NCI-H2196 (cell line): ENCODE measurements at regions not wholly inside any gene's neighbourhood (a gene's known extent, or its start where the extent isn't known, plus 50 kb on each side); places are given as distances from the start of the nearest gene placed in this dataset.

Source experiments
- DNase-seq: peaks from one replicate; lab custom pipeline; 2025; ENCODE audit not compliant: unreplicated experiment; lab: John Stamatoyannopoulos, UW

- no peak for DNase-seq
Observed at GRCh38 chr2:51224790-51225189, 192.9 kb upstream of the NRXN1 start.

GRCh38 chr2:51222106-51222505, 190.2 kb upstream of the NRXN1 start:
- DNase-seq = no peak

GRCh38 chr2:51220606-51221005, 188.7 kb upstream of the NRXN1 start:
- no peak for DNase-seq

GRCh38 chr2:51220080-51220479, 188.1 kb upstream of the NRXN1 start:
- no peak for DNase-seq

- no peak for DNase-seq
Observed at GRCh38 chr2:51219468-51219867, 187.5 kb upstream of the NRXN1 start.

GRCh38 chr2:51218047-51218446, 186.1 kb upstream of the NRXN1 start:
- no peak for DNase-seq

- DNase-seq = no peak
Observed at GRCh38 chr2:51213826-51214225, 181.9 kb upstream of the NRXN1 start.

GRCh38 chr2:51212374-51212773, 180.4 kb upstream of the NRXN1 start:
- no peak for DNase-seq

GRCh38 chr2:51208521-51208920, 176.6 kb upstream of the NRXN1 start:
- DNase-seq = no peak

- no peak for DNase-seq
Observed at GRCh38 chr2:51201295-51201694, 169.4 kb upstream of the NRXN1 start.

- no peak for DNase-seq
Observed at GRCh38 chr2:51194656-51195055, 162.7 kb upstream of the NRXN1 start.

GRCh38 chr2:51170273-51170672, 138.3 kb upstream of the NRXN1 start:
- no peak for DNase-seq

GRCh38 chr2:51165534-51166260, 133.8 kb upstream of the NRXN1 start:
- DNase-seq = no peak

- no peak for DNase-seq
Observed at GRCh38 chr2:51158251-51158650, 126.3 kb upstream of the NRXN1 start.

- no peak for DNase-seq
Observed at GRCh38 chr2:51153236-51153635, 121.3 kb upstream of the NRXN1 start.

- no peak for DNase-seq
Observed at GRCh38 chr2:51151490-51152140, 119.7 kb upstream of the NRXN1 start.

GRCh38 chr2:51149725-51150124, 117.8 kb upstream of the NRXN1 start:
- DNase-seq = no peak

GRCh38 chr2:51145761-51146160, 113.8 kb upstream of the NRXN1 start:
- no peak for DNase-seq

- DNase-seq = no peak
Observed at GRCh38 chr2:51120754-51121280, 88.9 kb upstream of the NRXN1 start.

GRCh38 chr2:51111532-51111931, 79.6 kb upstream of the NRXN1 start:
- no peak for DNase-seq

GRCh38 chr2:51108794-51109193, 76.9 kb upstream of the NRXN1 start:
- DNase-seq = no peak

GRCh38 chr2:51107841-51108240, 75.9 kb upstream of the NRXN1 start:
- DNase-seq = no peak

GRCh38 chr2:51105811-51106210, 73.9 kb upstream of the NRXN1 start:
- no peak for DNase-seq
